Mesodermal cell (in vitro differentiated cells): ENCODE measurements at regions not wholly inside any gene's neighbourhood (a gene's known extent, or its start where the extent isn't known, plus 50 kb on each side); places are given as distances from the start of the nearest gene placed in this dataset.

Source experiments
- H3K27ac ChIP-seq: 2 replicates; pipeline ENCODE4 v1.7.0; 2013; ENCODE audit warnings: mild to moderate bottlenecking, low read depth, low read length, moderate library complexity; ENCODE audit not compliant: severe bottlenecking
- H3K36me3 ChIP-seq: 2 replicates; pipeline ENCODE4 v1.7.1; 2013; ENCODE audit warnings: mild to moderate bottlenecking, low read length, moderate library complexity; ENCODE audit not compliant: control insufficient read depth, insufficient read depth
- H3K4me1 ChIP-seq: one replicate; pipeline ENCODE4 v1.7.1; 2013; ENCODE audit warnings: mild to moderate bottlenecking, low read length; ENCODE audit not compliant: insufficient read depth, control insufficient read depth, poor library complexity, severe bottlenecking
- H3K4me3 ChIP-seq: 2 replicates; pipeline ENCODE4 v1.7.0; 2013; ENCODE audit warnings: low read length, control low read depth, mild to moderate bottlenecking; ENCODE audit not compliant: insufficient read depth, poor library complexity, severe bottlenecking; ENCODE audit errors: extremely low read depth
- H3K9me3 ChIP-seq: 2 replicates; pipeline ENCODE4 v1.7.1; 2013; ENCODE audit warnings: mild to moderate bottlenecking, low read length, moderate library complexity; ENCODE audit not compliant: control insufficient read depth
- WGBS, 2 experiments: methylation state at CpG; one replicate each; pipeline ENCODE4 v1.1.5; 2013; ENCODE audit warnings: missing lambda C conversion rate in 2 of 2; ENCODE audit not compliant: insufficient coverage in 2 of 2; 5-methylcytosine and 5-hydroxymethylcytosine counted together

GRCh38 chr4:56222514-56222913 is 164.8 kb downstream of the AASDH start:
- Histone ChIP-seq H3K9me3 (no peaks in the 10 kb centered on the region), H3K36me3 (no peaks in the 10 kb centered on the region), H3K4me3 (no peak overlapping the region), H3K4me1 (no peaks in the 10 kb centered on the region), H3K27ac (no peak overlapping the region)
- WGBS, 2 experiments: 89 to 93% methylated on average over 3 to 5 of the region's 6 CpGs

GRCh38 chr4:56220261-56220660 is 167.0 kb downstream of the AASDH start:
- Histone ChIP-seq H3K9me3 (no peaks in the 10 kb centered on the region), H3K27ac (no peak overlapping the region), H3K36me3 (no peaks in the 10 kb centered on the region), H3K4me3 (no peak overlapping the region), H3K4me1 (peaks cover 11% of the 10 kb centered on the region)
- 77 to 87% methylated on average over 3 of the region's 3 CpGs for WGBS, 2 experiments

- Histone ChIP-seq H3K4me1 (peaks cover 13% of the 10 kb centered on the region), H3K36me3 (no peaks in the 10 kb centered on the region), H3K9me3 (no peaks in the 10 kb centered on the region), H3K27ac (no peak overlapping the region), H3K4me3 (no peak overlapping the region)
- WGBS, 2 experiments: 100% methylated on average over 1 of the region's 3 CpGs
Observed at GRCh38 chr4:56219447-56219846, 167.8 kb downstream of the AASDH start.

GRCh38 chr4:56218230-56218895 is 168.9 kb downstream of the AASDH start:
- Histone ChIP-seq H3K4me1 (peaks cover 13% of the 10 kb centered on the region), H3K4me3 (no peak overlapping the region), H3K36me3 (no peaks in the 10 kb centered on the region), H3K9me3 (no peaks in the 10 kb centered on the region), H3K27ac (no peak overlapping the region)
- 83 to 100% methylated on average over 1 of the region's 2 CpGs for WGBS, 2 experiments

GRCh38 chr4:56217343-56217890 is 169.9 kb downstream of the AASDH start:
- Histone ChIP-seq H3K4me1 (peaks cover 13% of the 10 kb centered on the region), H3K9me3 (no peaks in the 10 kb centered on the region), H3K36me3 (no peaks in the 10 kb centered on the region), H3K4me3 (no peak overlapping the region), H3K27ac (no peak overlapping the region)
- 72 to 86% methylated on average over 2 to 3 of the region's 3 CpGs for WGBS, 2 experiments

GRCh38 chr4:56215901-56216300 is 171.4 kb downstream of the AASDH start:
- H3K4me3 ChIP-seq: no peak overlapping the region
- H3K36me3 ChIP-seq: no peaks in the 10 kb centered on the region
- no peak overlapping the region for H3K27ac ChIP-seq
- 60 to 67% methylated on average over 1 of the region's 3 CpGs for WGBS, 2 experiments
- H3K4me1 ChIP-seq: peaks cover 13% of the 10 kb centered on the region
- peaks cover 7% of the 10 kb centered on the region for H3K9me3 ChIP-seq

- H3K27ac ChIP-seq: no peak overlapping the region
- H3K4me1 ChIP-seq: peaks cover 13% of the 10 kb centered on the region
- WGBS, 2 experiments: 51 to 83% methylated on average over 1 to 2 of the region's 4 CpGs
- H3K4me3 ChIP-seq: no peak overlapping the region
- peaks cover 7% of the 10 kb centered on the region for H3K9me3 ChIP-seq
- no peaks in the 10 kb centered on the region for H3K36me3 ChIP-seq
Observed at GRCh38 chr4:56215141-56215783, 172.0 kb downstream of the AASDH start.

- peaks cover 13% of the 10 kb centered on the region for H3K4me1 ChIP-seq
- peaks cover 7% of the 10 kb centered on the region for H3K9me3 ChIP-seq
- no peak overlapping the region for H3K4me3 ChIP-seq
- no peaks in the 10 kb centered on the region for H3K36me3 ChIP-seq
- 94 to 97% methylated on average over 2 of the region's 3 CpGs for WGBS, 2 experiments
- no peak overlapping the region for H3K27ac ChIP-seq
Observed at GRCh38 chr4:56213543-56213942, 173.7 kb downstream of the AASDH start.

- WGBS, 2 experiments: 100% methylated on average over 1 to 2 of the region's 2 CpGs
- Histone ChIP-seq H3K27ac (no peak overlapping the region), H3K9me3 (peaks cover 7% of the 10 kb centered on the region), H3K4me3 (no peak overlapping the region), H3K4me1 (peaks cover 13% of the 10 kb centered on the region), H3K36me3 (no peaks in the 10 kb centered on the region)
Observed at GRCh38 chr4:56212774-56213173, 174.5 kb downstream of the AASDH start.

GRCh38 chr4:56211202-56211601 is 176.1 kb downstream of the AASDH start:
- 92% methylated on average over 3 of the region's 3 CpGs for WGBS, 2 experiments
- Histone ChIP-seq H3K4me1 (peaks cover 11% of the 10 kb centered on the region), H3K36me3 (peaks cover 4% of the 10 kb centered on the region), H3K9me3 (peaks cover 7% of the 10 kb centered on the region), H3K27ac (no peak overlapping the region), H3K4me3 (no peak overlapping the region)

GRCh38 chr4:56210397-56210796 is 176.9 kb downstream of the AASDH start:
- WGBS, 2 experiments: 67% methylated on average over 1 of the region's 1 CpG; no CpG with 5 or more reads in 1 of the 2 experiments
- no peak overlapping the region for H3K4me3 ChIP-seq
- H3K27ac ChIP-seq: no peak overlapping the region
- peaks cover 3% of the 10 kb centered on the region for H3K4me1 ChIP-seq
- peaks cover 4% of the 10 kb centered on the region for H3K36me3 ChIP-seq
- H3K9me3 ChIP-seq: peaks cover 7% of the 10 kb centered on the region
